ENCODE measurements at regions not wholly inside any gene's neighbourhood (a gene's known extent, or its start where the extent isn't known, plus 50 kb on each side); places are given as distances from the start of the nearest gene placed in this dataset.

- TF ChIP-seq POLR2AphosphoS5 (IDR thresholded peaks at IDR 0.05; ENCODE audit: low read depth, low read length) (no peak), POLR2A (IDR thresholded peaks at IDR 0.05; ENCODE audit: low read depth, low read length) (no peak)
Observed at GRCh38 chr9:99485459-99485858, 263.4 kb downstream of the SEC61B start.

All from GM12891 (cell line).